Fibroblast of lung (primary cell): ENCODE measurements at regions not wholly inside any gene's neighbourhood (a gene's known extent, or its start where the extent isn't known, plus 50 kb on each side); places are given as distances from the start of the nearest gene placed in this dataset.

Experiments
- CTCF ChIP-seq, 2 donors: IDR thresholded peaks in 1 of 2; conservative IDR thresholded peaks in 1 of 2; 1 replicate in 1 of 2; 2 replicates in 1 of 2; pipeline ENCODE4 v1.5.1; 2011 to 2012; ENCODE audit warnings: low read length in 2 of 2, control low read depth in 1 of 2, inconsistent platforms in 1 of 2, low read depth in 1 of 2, mild to moderate bottlenecking in 1 of 2
- EZH2 ChIP-seq: IDR thresholded peaks from 2 replicates; pipeline ENCODE4 v1.5.1; 2012; ENCODE audit warnings: low read length, control low read depth, mild to moderate bottlenecking; ENCODE audit errors: missing control alignments

GRCh38 chr2:221228214-221228769, 343.8 kb downstream of the EPHA4 start:
- TF ChIP-seq CTCF (conservative IDR thresholded peaks at IDR 0.05 in 1 of 2, IDR thresholded peaks at IDR 0.05 in 1 of 2; ENCODE audit: low read depth in 1 of 2, low read length in 2 of 2) (no peak), EZH2 (no peak)
